WTC11 (cell line): ENCODE measurements at regions not wholly inside any gene's neighbourhood (a gene's known extent, or its start where the extent isn't known, plus 50 kb on each side); places are given as distances from the start of the nearest gene placed in this dataset.
"Not testable (repeated sequence)": the region's sequence is repeated elsewhere in the genome, so short reads cannot be mapped to it uniquely, and the experiment has no call there.

Experiments used
- FOXJ3 ChIP-seq: sonication (generic); formaldehyde crosslinking; IDR thresholded peaks from 2 replicates; pipeline ENCODE4 v1.9.0; 2021; ENCODE audit warnings: missing genetic modification reagents, mild to moderate bottlenecking, borderline replicate concordance
- PREB ChIP-seq: sonication (generic); formaldehyde crosslinking; IDR thresholded peaks from 2 replicates; pipeline ENCODE4 v1.8.1; 2022; ENCODE audit warnings: mild to moderate bottlenecking, missing genetic modification reagents, moderate library complexity, borderline replicate concordance
- TF ChIP-seq, protein P1 (sequence below): fragments of 200-600 bp; IDR thresholded peaks from 2 replicates; pipeline ENCODE4 v1.8.0; 2022; ENCODE audit warnings: antibody characterized with exemption
- TF ChIP-seq, protein P2 (sequence below): sonication (generic); formaldehyde crosslinking; IDR thresholded peaks from 2 replicates; pipeline ENCODE4 v1.8.0; 2023; ENCODE audit warnings: missing genetic modification reagents

DNA sequence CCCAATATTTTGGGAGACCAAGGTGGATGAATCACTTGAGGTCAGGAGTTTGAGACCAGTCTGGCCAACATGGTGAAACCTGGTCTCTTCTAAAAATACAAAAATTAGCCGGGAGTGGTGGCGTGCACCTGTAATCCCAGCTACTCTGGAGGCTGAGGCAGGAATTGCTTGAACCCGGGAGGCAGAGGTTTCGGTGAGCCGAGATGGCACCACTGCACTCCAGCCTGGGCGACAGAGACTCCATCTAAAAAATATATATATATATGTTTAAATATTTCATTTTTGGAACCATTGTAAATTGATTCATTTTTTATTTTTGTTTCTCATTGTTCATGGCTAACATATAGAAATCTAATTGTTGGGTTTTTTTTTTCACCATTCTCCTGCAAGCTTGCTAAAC, 146.9 kb downstream of the BRD1 start:
- TF ChIP-seq, protein P1, sequence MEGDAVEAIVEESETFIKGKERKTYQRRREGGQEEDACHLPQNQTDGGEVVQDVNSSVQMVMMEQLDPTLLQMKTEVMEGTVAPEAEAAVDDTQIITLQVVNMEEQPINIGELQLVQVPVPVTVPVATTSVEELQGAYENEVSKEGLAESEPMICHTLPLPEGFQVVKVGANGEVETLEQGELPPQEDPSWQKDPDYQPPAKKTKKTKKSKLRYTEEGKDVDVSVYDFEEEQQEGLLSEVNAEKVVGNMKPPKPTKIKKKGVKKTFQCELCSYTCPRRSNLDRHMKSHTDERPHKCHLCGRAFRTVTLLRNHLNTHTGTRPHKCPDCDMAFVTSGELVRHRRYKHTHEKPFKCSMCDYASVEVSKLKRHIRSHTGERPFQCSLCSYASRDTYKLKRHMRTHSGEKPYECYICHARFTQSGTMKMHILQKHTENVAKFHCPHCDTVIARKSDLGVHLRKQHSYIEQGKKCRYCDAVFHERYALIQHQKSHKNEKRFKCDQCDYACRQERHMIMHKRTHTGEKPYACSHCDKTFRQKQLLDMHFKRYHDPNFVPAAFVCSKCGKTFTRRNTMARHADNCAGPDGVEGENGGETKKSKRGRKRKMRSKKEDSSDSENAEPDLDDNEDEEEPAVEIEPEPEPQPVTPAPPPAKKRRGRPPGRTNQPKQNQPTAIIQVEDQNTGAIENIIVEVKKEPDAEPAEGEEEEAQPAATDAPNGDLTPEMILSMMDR: not testable (repeated sequence)
- TF ChIP-seq, protein P2, sequence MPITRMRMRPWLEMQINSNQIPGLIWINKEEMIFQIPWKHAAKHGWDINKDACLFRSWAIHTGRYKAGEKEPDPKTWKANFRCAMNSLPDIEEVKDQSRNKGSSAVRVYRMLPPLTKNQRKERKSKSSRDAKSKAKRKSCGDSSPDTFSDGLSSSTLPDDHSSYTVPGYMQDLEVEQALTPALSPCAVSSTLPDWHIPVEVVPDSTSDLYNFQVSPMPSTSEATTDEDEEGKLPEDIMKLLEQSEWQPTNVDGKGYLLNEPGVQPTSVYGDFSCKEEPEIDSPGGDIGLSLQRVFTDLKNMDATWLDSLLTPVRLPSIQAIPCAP: not testable (repeated sequence)
- TF ChIP-seq PREB; FOXJ3 (CRISPR knock-in tag): not testable (repeated sequence)
